Tibial nerve (tissue), 4 donors: ENCODE measurements at regions not wholly inside any gene's neighbourhood (a gene's known extent, or its start where the extent isn't known, plus 50 kb on each side); places are given as distances from the start of the nearest gene placed in this dataset.

Source experiments
- DNase-seq, 2 donors: peaks; one replicate each; pipeline ENCODE4 v3.0.0-alpha.2; 2019; ENCODE audit warnings: low spot score in 2 of 2
- H3K27ac ChIP-seq, 4 donors: fragments of 200-600 bp; sonication (generic) in 3 of 4; one replicate each; pipeline ENCODE4 v1.5.1; 2017 to 2019; ENCODE audit warnings: mild to moderate bottlenecking in 1 of 4
- H3K27me3 ChIP-seq, 2 donors: fragments of 200-600 bp; sonication (generic) in 1 of 2; one replicate each; pipeline versions ENCODE4 v1.5.1 to v1.6.0; 2017 to 2019
- H3K36me3 ChIP-seq, 3 donors: fragments of 200-600 bp; sonication (generic); one replicate each; pipeline ENCODE4 v1.5.1; 2018 to 2019
- H3K4me1 ChIP-seq, 4 donors: fragments of 200-600 bp; sonication (generic) in 3 of 4; one replicate each; pipeline ENCODE4 v1.5.1; 2017 to 2019
- H3K4me3 ChIP-seq, 4 donors: fragments of 200-600 bp; sonication (generic) in 3 of 4; one replicate each; pipeline ENCODE4 v1.5.1; 2017 to 2019; ENCODE audit warnings: mild to moderate bottlenecking in 1 of 4, moderate library complexity in 1 of 4
- H3K9me3 ChIP-seq, 4 donors: fragments of 200-600 bp; sonication (generic) in 3 of 4; one replicate each; pipeline ENCODE4 v1.5.1; 2017 to 2019
- CTCF ChIP-seq, 5 experiments: fragments of 200-600 bp in 3 of 5; fragments of 450-650 bp in 2 of 5; sonication (generic) in 3 of 5; IDR thresholded peaks; one replicate each; pipeline ENCODE4 v1.5.1; 2016 to 2019; ENCODE audit warnings: antibody characterized with exemption in 5 of 5, mild to moderate bottlenecking in 3 of 5, moderate library complexity in 2 of 5
- EP300 ChIP-seq, 2 donors: sonication (generic); formaldehyde crosslinking; IDR thresholded peaks; one replicate each; pipeline ENCODE4 v1.6.1; 2017; ENCODE audit warnings: antibody characterized with exemption in 2 of 2, mild to moderate bottlenecking in 1 of 2
- POLR2A ChIP-seq, 2 donors: fragments of 450-650 bp; IDR thresholded peaks; one replicate each; pipeline ENCODE4 v1.6.1; 2017; ENCODE audit warnings: antibody characterized with exemption in 2 of 2, mild to moderate bottlenecking in 2 of 2, moderate library complexity in 2 of 2
- WGBS, 2 donors: methylation state at CpG; one replicate each; pipeline ENCODE4 v1.1.5; 2018; 5-methylcytosine and 5-hydroxymethylcytosine counted together

- Histone ChIP-seq H3K4me3 (no peak overlapping the region), H3K27me3 (no peaks in the 10 kb centered on the region), H3K36me3 (no peaks in the 10 kb centered on the region), H3K27ac (no peak overlapping the region), H3K9me3 (no peaks in the 10 kb centered on the region), H3K4me1 (peaks cover 0 to 10% (median 2%) of the 10 kb centered on the region in 4 donors)
- no peak for DNase-seq
- 64 to 65% methylated on average over 3 of the region's 3 CpGs for WGBS, 2 donors
- no peak for TF ChIP-seq CTCF (IDR thresholded peaks at IDR 0.05)
- no peak for TF ChIP-seq POLR2A (IDR thresholded peaks at IDR 0.05)
- no peak for TF ChIP-seq EP300 (IDR thresholded peaks at IDR 0.05)
Observed at GRCh38 chr12:76944892-76945291, 66.1 kb upstream of the CSRP2 start.

DNA sequence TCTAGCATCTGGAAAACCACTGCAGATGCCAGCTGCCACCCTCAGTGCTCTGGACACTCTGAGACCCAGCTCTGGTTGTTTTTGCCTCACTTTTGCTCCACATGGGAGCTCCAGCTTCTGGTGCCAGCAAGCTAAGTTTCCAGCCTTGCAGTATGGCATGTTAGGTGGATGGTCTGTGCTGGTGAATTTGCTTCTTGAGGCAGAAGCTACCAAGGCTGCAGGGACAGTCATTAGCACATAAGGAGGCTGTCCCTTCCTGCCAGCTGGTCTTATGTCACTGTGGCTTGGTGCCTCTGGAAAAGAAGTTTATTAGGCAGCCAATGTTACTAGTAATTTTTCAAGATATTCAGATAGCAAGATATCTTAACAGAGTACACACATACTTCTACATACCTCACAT, 64.2 kb upstream of the CSRP2 start:
- Histone ChIP-seq H3K27me3 (no peaks in the 10 kb centered on the region), H3K4me1 (peaks cover 0 to 10% (median 2%) of the 10 kb centered on the region in 4 donors), H3K9me3 (no peaks in the 10 kb centered on the region), H3K27ac (peak overlapping the region in 1 of 4 donors; percentile 36), H3K36me3 (no peaks in the 10 kb centered on the region), H3K4me3 (no peak overlapping the region)
- TF ChIP-seq EP300 (IDR thresholded peaks at IDR 0.05) (no peak), CTCF (IDR thresholded peaks at IDR 0.05) (no peak), POLR2A (IDR thresholded peaks at IDR 0.05) (no peak)
- no peak for DNase-seq

DNA sequence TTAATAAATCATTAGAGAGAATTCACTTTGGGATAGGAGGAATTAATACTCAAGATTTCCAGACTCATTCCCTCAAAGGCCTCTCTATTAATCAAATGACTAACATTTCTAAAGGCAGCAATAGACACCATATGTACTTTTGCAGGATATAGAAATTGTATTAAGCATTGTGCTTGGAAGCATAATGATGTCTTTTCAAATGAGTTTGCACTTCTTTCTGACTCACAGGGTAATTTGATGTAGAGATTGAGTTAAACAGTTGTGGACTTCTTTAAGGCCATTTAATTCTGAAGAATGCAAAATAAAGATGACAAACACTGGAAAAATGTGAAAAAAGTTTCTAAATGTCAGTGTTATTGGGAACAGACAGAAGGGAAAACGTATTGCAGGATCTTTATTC, 63.4 kb upstream of the CSRP2 start:
- 15 to 19% methylated on average over 1 of the region's 1 CpG for WGBS, 2 donors
- Histone ChIP-seq H3K27me3 (no peaks in the 10 kb centered on the region), H3K27ac (peak overlapping the region in 1 of 4 donors; percentile 36), H3K9me3 (no peaks in the 10 kb centered on the region), H3K4me3 (no peak overlapping the region), H3K36me3 (no peaks in the 10 kb centered on the region), H3K4me1 (peaks cover 0 to 10% (median 2%) of the 10 kb centered on the region in 4 donors)
- TF ChIP-seq EP300 (IDR thresholded peaks at IDR 0.05) (no peak), POLR2A (IDR thresholded peaks at IDR 0.05) (no peak), CTCF (IDR thresholded peaks at IDR 0.05) (no peak)
- no peak for DNase-seq

- TF ChIP-seq CTCF (IDR thresholded peaks at IDR 0.05) (no peak), EP300 (IDR thresholded peaks at IDR 0.05) (no peak), POLR2A (IDR thresholded peaks at IDR 0.05) (no peak)
- DNase-seq, result no peak
- WGBS, 2 donors, result 91% methylated on average over 3 of the region's 3 CpGs
Observed at GRCh38 chr12:76940671-76941445, 62.0 kb upstream of the CSRP2 start.

DNA sequence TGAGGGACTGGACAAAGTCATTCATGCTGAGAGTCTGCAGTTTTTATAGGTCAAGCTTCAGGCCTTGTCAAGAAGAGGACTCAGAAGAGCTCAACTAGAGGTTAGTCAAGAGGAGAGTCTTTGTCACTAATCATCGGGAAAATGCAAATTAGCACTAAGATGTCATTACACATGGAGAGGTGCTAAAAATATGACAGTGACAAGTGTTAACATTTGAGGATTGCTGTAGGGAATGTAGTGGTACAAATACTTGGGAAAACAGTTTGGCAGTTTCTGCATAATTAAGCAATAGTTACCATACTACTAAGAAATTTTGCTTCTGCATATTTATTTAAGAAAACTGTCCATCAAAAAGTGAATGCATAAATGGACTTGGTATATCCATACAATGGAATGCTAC, 60.9 kb upstream of the CSRP2 start:
- 71 to 81% methylated on average over 1 of the region's 1 CpG for WGBS, 2 donors
- TF ChIP-seq CTCF (IDR thresholded peaks at IDR 0.05), result no peak
- TF ChIP-seq POLR2A (IDR thresholded peaks at IDR 0.05), result no peak
- TF ChIP-seq EP300 (IDR thresholded peaks at IDR 0.05), result no peak
- no peak for DNase-seq

More at GRCh38 chr12:76940671-76941445, 62.0 kb upstream of the CSRP2 start:
- no peaks in the 10 kb centered on the region for H3K36me3 ChIP-seq
- H3K4me1 ChIP-seq, result peaks cover 0 to 10% (median 2%) of the 10 kb centered on the region in 4 donors
- no peaks in the 10 kb centered on the region for H3K27me3 ChIP-seq
- H3K27ac ChIP-seq, result no peak overlapping the region
- no peak overlapping the region for H3K4me3 ChIP-seq
- H3K9me3 ChIP-seq, result no peaks in the 10 kb centered on the region

More for the DNA sequence above, 60.9 kb upstream of the CSRP2 start:
- no peaks in the 10 kb centered on the region for H3K36me3 ChIP-seq
- H3K4me1 ChIP-seq, result peaks cover 0 to 10% (median 2%) of the 10 kb centered on the region in 4 donors
- H3K9me3 ChIP-seq, result no peaks in the 10 kb centered on the region
- H3K4me3 ChIP-seq, result no peak overlapping the region
- H3K27ac ChIP-seq, result no peak overlapping the region
- no peaks in the 10 kb centered on the region for H3K27me3 ChIP-seq
